ENCODE measurements at regions not wholly inside any gene's neighbourhood (a gene's known extent, or its start where the extent isn't known, plus 50 kb on each side); places are given as distances from the start of the nearest gene placed in this dataset.
A peak's percentile ranks its signal among the peaks of the same experiment; 100 is the strongest.

DNA sequence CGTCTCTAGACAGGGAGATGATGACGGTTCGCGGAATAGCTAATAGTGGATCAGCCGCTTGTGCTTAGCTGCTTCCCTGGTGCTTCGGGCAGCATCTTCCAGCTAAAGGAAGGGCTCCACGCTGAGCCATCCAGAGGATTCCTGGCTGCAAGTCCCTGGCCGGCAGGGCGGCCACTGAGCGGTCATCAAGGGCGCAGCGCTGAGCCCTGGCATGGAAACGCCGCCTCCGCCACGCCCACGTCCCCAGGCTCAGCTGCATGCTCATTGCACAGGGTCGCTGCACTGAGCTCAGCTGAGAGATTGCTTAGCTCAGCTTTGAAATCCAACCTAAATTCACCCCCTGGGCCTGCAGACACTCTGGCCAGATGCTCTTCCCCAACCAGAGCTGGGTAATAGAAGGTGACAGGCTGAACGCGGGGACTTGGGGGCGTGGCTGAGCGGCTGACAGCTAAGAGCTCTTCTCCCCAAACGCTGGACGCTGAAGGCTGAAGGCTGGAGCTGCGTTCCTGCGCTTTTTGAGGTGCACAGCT is 118.2 kb upstream of the KIT start:
- H3K27ac ChIP-seq (ENCODE audit: insufficient read depth, low read depth, low read length, poor library complexity, severe bottlenecking) = peak overlapping the region; percentile 47

DNA sequence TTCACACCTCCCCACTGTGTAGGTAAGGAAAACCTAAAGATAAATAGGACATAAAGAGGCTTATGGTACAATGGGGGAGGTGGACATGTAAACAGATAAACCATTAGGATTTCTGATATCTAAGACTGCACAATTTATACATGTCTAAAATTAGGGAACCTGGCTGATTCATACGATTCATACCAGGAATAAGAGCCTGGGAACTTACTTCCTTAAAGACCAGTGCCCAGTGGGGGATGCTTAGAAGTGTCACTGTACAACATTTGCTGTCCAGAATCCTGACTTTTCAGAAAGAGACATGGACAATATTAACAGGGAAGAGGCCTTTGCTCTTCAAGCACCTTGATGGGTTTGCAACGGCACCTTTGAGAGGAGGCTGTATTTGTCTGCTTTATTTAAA is 116.8 kb upstream of the KIT start:
- Histone ChIP-seq H3K4me3 (ENCODE audit: insufficient read depth, low read depth, low read length) (no peak overlapping the region), H3K27me3 (ENCODE audit: control insufficient read depth, insufficient read depth, low read length, poor library complexity, severe bottlenecking) (no peaks in the 10 kb centered on the region), H3K9me3 (ENCODE audit: control insufficient read depth, low read length) (no peaks in the 10 kb centered on the region), H3K27ac (ENCODE audit: insufficient read depth, low read depth, low read length, poor library complexity, severe bottlenecking) (no peak overlapping the region), H3K4me1 (ENCODE audit: control insufficient read depth, insufficient read depth, low read length) (peaks cover 26% of the 10 kb centered on the region), H3K36me3 (ENCODE audit: control insufficient read depth, insufficient read depth, low read length) (no peaks in the 10 kb centered on the region)
- 92 to 93% methylated on average over 2 of the region's 2 CpGs for WGBS, 2 experiments

More for the DNA sequence above, 118.2 kb upstream of the KIT start:
- Histone ChIP-seq H3K27me3 (ENCODE audit: control insufficient read depth, insufficient read depth, low read length, poor library complexity, severe bottlenecking) (no peaks in the 10 kb centered on the region), H3K9me3 (ENCODE audit: control insufficient read depth, low read length) (peaks cover 2% of the 10 kb centered on the region), H3K4me3 (ENCODE audit: insufficient read depth, low read depth, low read length) (peak overlapping the region; percentile 14), H3K36me3 (ENCODE audit: control insufficient read depth, insufficient read depth, low read length) (no peaks in the 10 kb centered on the region), H3K4me1 (ENCODE audit: control insufficient read depth, insufficient read depth, low read length) (peaks cover 26% of the 10 kb centered on the region)
- WGBS, 2 experiments = 8% methylated on average over 26 of the region's 26 CpGs

DNA sequence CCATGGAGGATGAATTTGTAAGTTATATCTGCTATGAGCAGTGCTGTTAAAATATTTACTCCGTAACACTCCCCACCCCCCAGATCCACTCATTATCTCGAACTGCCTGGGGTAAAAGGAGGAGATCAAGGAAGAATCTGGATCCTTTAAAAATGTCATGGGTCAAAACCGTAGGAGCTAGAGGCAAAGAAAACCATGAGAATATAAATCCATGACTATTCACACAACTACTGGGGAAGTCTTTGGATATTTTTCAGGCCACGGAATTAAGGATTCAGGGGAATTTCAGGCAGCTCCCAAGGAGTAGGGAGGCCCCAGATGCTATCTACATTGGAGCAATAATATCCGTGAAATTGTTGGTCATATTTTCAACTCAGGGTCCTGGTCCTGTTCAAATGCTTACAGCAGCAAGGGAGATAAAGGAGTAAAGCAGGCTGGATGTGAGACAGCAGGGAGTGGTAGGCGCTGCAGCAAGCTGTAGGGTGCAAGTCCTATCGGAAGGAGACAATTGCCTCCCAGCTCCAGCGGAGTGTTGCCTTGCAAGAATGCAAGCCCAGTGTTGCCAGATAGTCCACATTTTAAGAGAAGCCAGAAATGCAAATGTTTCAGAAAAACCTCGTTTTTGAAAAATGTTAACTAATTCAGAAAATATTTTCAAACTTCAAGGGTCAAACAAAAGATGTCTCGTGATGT is 116.2 kb upstream of the KIT start:
- no peaks in the 10 kb centered on the region for H3K9me3 ChIP-seq (ENCODE audit: control insufficient read depth, low read length)
- no peak overlapping the region for H3K4me3 ChIP-seq (ENCODE audit: insufficient read depth, low read depth, low read length)
- no peaks in the 10 kb centered on the region for H3K36me3 ChIP-seq (ENCODE audit: control insufficient read depth, insufficient read depth, low read length)
- WGBS, 2 experiments = 38 to 42% methylated on average over 7 to 9 of the region's 10 CpGs
- peaks cover 26% of the 10 kb centered on the region for H3K4me1 ChIP-seq (ENCODE audit: control insufficient read depth, insufficient read depth, low read length)
- no peaks in the 10 kb centered on the region for H3K27me3 ChIP-seq (ENCODE audit: control insufficient read depth, insufficient read depth, low read length, poor library complexity, severe bottlenecking)
- H3K27ac ChIP-seq (ENCODE audit: insufficient read depth, low read depth, low read length, poor library complexity, severe bottlenecking) = no peak overlapping the region

DNA sequence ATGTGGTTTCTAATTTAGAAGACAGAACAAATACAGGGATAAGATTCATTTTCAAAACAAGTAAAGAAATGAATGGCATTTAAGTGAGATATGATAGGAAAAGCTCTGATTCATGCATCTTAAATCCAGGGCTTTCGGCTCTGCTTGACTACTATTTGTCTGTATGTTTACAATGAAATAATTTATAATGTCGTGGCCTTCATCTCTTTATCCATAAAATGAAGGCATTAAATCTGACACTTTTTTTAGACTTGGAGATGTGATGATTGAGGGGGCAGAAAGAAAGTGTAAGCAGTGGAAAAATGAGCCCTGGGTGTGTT is 115.7 kb upstream of the KIT start:
- 90% methylated on average over 1 of the region's 2 CpGs; no CpG with 5 or more reads in 1 of the 2 experiments for WGBS, 2 experiments
- no peak overlapping the region for H3K4me3 ChIP-seq (ENCODE audit: insufficient read depth, low read depth, low read length)

DNA sequence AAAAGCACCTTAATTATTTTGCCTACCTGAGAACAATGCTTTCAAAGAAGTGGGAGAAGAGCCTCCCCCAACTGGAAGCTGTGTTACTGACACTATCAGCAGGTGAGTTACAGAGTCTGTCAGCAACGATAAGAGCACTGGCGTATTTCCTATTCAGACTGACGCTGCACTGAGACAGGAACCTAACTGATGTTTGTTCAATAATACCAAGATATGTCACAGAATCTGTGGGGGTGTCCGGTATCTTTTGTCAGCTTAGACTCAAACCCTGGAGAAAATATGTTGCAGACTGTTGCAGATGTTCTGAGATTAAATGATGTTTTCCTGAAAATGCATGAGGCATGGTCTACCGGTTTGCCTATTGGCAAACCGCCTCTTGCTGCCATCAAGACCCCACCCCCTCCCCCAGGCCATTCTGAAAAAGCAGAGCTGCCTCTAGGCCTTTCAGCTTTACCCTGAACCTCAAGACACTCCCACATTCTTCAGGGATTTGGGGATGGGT is 115.2 kb upstream of the KIT start:
- Histone ChIP-seq H3K9me3 (ENCODE audit: control insufficient read depth, low read length) (no peaks in the 10 kb centered on the region), H3K27ac (ENCODE audit: insufficient read depth, low read depth, low read length, poor library complexity, severe bottlenecking) (no peak overlapping the region), H3K4me1 (ENCODE audit: control insufficient read depth, insufficient read depth, low read length) (peaks cover 26% of the 10 kb centered on the region), H3K4me3 (ENCODE audit: insufficient read depth, low read depth, low read length) (no peak overlapping the region), H3K36me3 (ENCODE audit: control insufficient read depth, insufficient read depth, low read length) (no peaks in the 10 kb centered on the region), H3K27me3 (ENCODE audit: control insufficient read depth, insufficient read depth, low read length, poor library complexity, severe bottlenecking) (no peaks in the 10 kb centered on the region)
- WGBS, 2 experiments = 63 to 64% methylated on average over 6 of the region's 6 CpGs

More for the DNA sequence above, 115.7 kb upstream of the KIT start:
- H3K27me3 ChIP-seq (ENCODE audit: control insufficient read depth, insufficient read depth, low read length, poor library complexity, severe bottlenecking) = no peaks in the 10 kb centered on the region
- no peaks in the 10 kb centered on the region for H3K36me3 ChIP-seq (ENCODE audit: control insufficient read depth, insufficient read depth, low read length)
- H3K27ac ChIP-seq (ENCODE audit: insufficient read depth, low read depth, low read length, poor library complexity, severe bottlenecking) = no peak overlapping the region
- H3K9me3 ChIP-seq (ENCODE audit: control insufficient read depth, low read length) = no peaks in the 10 kb centered on the region
- H3K4me1 ChIP-seq (ENCODE audit: control insufficient read depth, insufficient read depth, low read length) = peaks cover 26% of the 10 kb centered on the region

DNA sequence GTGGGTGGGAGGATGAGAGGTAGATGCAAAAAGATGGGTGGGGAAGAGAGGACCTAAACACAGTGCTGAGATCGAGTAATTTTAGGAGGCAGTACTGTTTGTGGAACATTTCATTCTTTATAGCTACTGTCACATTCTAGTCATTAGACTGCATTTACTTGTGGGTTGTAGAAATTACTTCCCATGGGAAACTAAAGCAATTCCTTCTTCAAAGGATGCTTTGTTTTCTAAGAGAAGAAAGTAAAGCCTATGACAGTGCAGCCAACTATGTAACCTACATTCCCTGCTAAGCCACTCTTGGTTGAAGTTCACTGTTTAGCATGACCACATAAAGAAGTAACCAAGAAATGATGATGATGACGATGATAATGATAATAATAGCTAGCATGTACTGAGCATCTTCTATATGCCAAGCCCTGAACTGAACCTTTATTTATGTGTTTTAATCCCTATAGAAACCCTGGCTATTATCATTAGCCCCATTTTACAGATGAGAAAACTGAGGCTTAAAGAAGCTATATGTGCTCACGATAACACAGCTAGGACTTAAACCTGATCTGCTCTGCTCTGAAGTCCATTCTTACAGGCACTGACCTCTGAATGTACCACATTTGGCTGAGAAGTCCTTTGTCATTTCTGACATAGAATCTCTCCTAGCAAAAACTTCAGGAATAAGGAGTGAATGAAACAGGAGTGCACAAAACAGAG is 114.5 kb upstream of the KIT start:
- Histone ChIP-seq H3K36me3 (ENCODE audit: control insufficient read depth, insufficient read depth, low read length) (no peaks in the 10 kb centered on the region), H3K4me1 (ENCODE audit: control insufficient read depth, insufficient read depth, low read length) (peaks cover 26% of the 10 kb centered on the region), H3K9me3 (ENCODE audit: control insufficient read depth, low read length) (no peaks in the 10 kb centered on the region), H3K4me3 (ENCODE audit: insufficient read depth, low read depth, low read length) (no peak overlapping the region), H3K27ac (ENCODE audit: insufficient read depth, low read depth, low read length, poor library complexity, severe bottlenecking) (no peak overlapping the region), H3K27me3 (ENCODE audit: control insufficient read depth, insufficient read depth, low read length, poor library complexity, severe bottlenecking) (no peaks in the 10 kb centered on the region)
- 93 to 97% methylated on average over 3 of the region's 3 CpGs for WGBS, 2 experiments

DNA sequence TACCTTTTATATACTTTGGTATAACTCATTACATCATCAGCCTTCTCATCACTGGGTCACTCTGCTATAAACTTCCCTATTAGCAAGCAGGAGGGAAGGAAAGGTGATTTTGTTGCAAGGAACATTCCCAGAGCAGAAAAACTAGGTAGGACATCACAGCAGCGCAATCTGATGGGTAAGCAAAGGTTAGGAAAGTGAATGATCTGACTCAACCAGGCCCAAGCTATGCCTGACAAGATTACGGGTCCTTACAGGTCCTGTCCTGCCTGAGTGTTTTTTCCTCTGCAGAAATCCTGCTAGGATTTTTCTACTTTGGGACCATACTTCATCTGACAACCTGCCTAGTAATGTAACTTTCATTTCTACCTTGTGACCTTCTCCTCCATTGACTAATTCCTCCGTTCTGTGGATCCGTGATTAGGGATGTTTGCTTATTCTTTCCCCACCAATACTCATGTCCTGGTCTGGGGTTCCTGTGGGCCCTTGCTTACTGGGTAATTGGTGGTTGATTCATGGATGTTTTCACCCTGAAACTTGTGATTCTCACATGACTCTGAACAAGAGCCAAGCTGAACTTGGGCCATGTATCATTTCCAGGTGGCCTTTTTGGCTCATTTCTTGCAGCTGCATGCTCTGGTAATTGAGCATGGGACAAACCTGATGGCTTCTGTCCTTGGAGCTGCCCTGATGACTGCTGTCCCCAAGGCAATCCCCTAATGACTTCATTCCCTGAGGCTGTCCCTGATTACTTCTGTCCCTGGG is 111.9 kb upstream of the KIT start:
- H3K4me3 ChIP-seq (ENCODE audit: insufficient read depth, low read depth, low read length) = no peak overlapping the region
- H3K9me3 ChIP-seq (ENCODE audit: control insufficient read depth, low read length) = no peaks in the 10 kb centered on the region
- H3K36me3 ChIP-seq (ENCODE audit: control insufficient read depth, insufficient read depth, low read length) = no peaks in the 10 kb centered on the region
- H3K4me1 ChIP-seq (ENCODE audit: control insufficient read depth, insufficient read depth, low read length) = peaks cover 18% of the 10 kb centered on the region
- 93 to 95% methylated on average over 4 of the region's 4 CpGs for WGBS, 2 experiments
- H3K27me3 ChIP-seq (ENCODE audit: control insufficient read depth, insufficient read depth, low read length, poor library complexity, severe bottlenecking) = no peaks in the 10 kb centered on the region
- no peak overlapping the region for H3K27ac ChIP-seq (ENCODE audit: insufficient read depth, low read depth, low read length, poor library complexity, severe bottlenecking)

DNA sequence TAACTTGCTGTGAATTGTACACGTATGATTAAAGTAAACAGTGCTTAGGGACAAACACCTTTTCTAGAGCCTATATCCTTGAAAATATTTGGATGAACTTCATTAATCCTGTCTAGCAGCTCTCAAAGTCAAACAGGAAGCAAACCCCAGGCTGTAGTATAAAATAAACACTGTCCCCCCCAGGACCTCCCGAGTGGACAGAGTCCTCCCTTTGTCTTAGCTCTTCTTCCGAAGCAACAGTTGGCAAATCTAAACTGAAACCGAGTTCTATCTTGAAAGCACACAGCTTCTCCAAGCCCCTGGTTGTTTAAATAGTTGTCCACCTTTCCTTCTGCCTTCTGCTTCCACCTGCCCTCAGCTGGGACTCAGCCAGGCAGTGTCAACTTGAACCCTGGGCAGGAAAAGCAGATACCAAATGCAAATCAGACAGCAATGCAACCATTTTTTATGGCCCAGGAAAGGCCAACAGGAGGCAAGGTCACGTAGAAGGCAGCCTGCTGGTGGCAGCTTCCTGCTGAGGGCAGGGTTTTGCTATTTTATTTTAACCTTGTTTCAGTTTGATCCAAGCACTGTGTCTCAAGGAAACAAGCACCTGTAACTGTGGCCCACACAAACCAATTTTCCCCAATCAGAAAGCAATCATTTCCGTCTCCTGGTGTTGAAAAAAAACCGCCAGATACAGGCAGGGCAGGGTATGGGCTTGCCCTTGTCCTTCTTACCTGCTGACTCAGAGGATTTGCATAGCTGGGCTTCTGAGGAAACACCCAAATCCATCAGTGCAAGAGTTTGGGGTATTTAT is 110.3 kb upstream of the KIT start:
- no peaks in the 10 kb centered on the region for H3K36me3 ChIP-seq (ENCODE audit: control insufficient read depth, insufficient read depth, low read length)
- no peak overlapping the region for H3K27ac ChIP-seq (ENCODE audit: insufficient read depth, low read depth, low read length, poor library complexity, severe bottlenecking)
- WGBS, 2 experiments = 74% methylated on average over 7 of the region's 7 CpGs
- no peak overlapping the region for H3K4me3 ChIP-seq (ENCODE audit: insufficient read depth, low read depth, low read length)
- peaks cover 2% of the 10 kb centered on the region for H3K4me1 ChIP-seq (ENCODE audit: control insufficient read depth, insufficient read depth, low read length)
- no peaks in the 10 kb centered on the region for H3K27me3 ChIP-seq (ENCODE audit: control insufficient read depth, insufficient read depth, low read length, poor library complexity, severe bottlenecking)
- no peaks in the 10 kb centered on the region for H3K9me3 ChIP-seq (ENCODE audit: control insufficient read depth, low read length)

DNA sequence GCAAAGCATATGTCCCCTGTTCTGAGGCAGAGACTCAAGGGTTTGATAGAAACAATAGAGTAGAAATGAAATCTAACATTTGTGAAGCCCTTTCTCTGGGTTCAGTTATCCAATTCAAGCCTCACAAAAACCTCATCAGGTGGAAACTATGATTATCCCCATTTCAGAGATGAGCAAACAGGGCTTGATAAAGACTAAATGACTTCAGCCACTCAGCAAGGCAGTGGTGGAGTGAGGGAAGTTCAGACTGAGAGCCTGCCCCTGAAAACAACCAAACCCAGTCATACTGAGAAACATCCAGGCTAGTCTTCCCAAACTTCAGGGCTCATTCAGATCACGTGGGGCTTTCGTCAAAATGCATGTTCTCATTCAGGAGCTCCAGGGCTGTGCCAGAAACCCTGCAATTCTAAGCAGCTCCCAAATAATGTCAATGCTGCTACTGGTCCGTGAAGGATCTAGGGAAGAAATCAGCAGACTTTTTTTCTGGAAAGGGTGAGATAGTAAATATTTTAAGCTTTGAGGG is 109.6 kb upstream of the KIT start:
- 79 to 84% methylated on average over 3 of the region's 3 CpGs for WGBS, 2 experiments
- Histone ChIP-seq H3K4me3 (ENCODE audit: insufficient read depth, low read depth, low read length) (no peak overlapping the region), H3K36me3 (ENCODE audit: control insufficient read depth, insufficient read depth, low read length) (no peaks in the 10 kb centered on the region), H3K27me3 (ENCODE audit: control insufficient read depth, insufficient read depth, low read length, poor library complexity, severe bottlenecking) (no peaks in the 10 kb centered on the region), H3K4me1 (ENCODE audit: control insufficient read depth, insufficient read depth, low read length) (no peaks in the 10 kb centered on the region), H3K9me3 (ENCODE audit: control insufficient read depth, low read length) (no peaks in the 10 kb centered on the region), H3K27ac (ENCODE audit: insufficient read depth, low read depth, low read length, poor library complexity, severe bottlenecking) (no peak overlapping the region)

Data from ectodermal cell (in vitro differentiated cells).